HepG2 (cell line): ENCODE measurements at regions not wholly inside any gene's neighbourhood (a gene's known extent, or its start where the extent isn't known, plus 50 kb on each side); places are given as distances from the start of the nearest gene placed in this dataset.

ENCODE experiments used
- ATAC-seq: fragments of 200-7000 bp; cut with Tn5 transposase; 3 replicates; pipeline ENCODE4 v1.9.1; 2020; ENCODE audit warnings: mild to moderate bottlenecking, moderate library complexity
- BruUV-seq: library from RNA; stranded (reverse); fragments of 400-500 nt; replicated peaks from 2 replicates; lab custom pipeline; 2021; lab: Mats Ljungman, UMichigan
- CTCF ChIA-PET: fragments of 300-600 bp; formaldehyde crosslinking; extraction: SDS; loops from one replicate; lab custom pipeline; 2021; ENCODE audit warnings: low total read pairs, inconsistent platforms, low intra/inter-chr PET ratio; lab: Yijun Ruan, JAX
- POLR2A ChIA-PET: fragments of 350-600 bp; sonication (Branson Sonifier 250); formaldehyde crosslinking; loops from one replicate; lab custom pipeline; 2020; ENCODE audit warnings: antibody characterized with exemption, inconsistent platforms; lab: Yijun Ruan, JAX
- DNase-seq: peaks from one replicate; pipeline ENCODE4 v3.0.0-alpha.2; 2015; ENCODE audit warnings: low spot score
- FAIRE-seq: peaks from 3 replicates; lab custom pipeline; 2011; peaks lifted over from hg19 to GRCh38; lab: Jason Lieb, UNC
- H2AFZ ChIP-seq: one replicate; pipeline ENCODE4 v1.6.1; 2011; ENCODE audit warnings: low read length, inconsistent platforms
- H3K27ac ChIP-seq: fragments of 300-600 bp; 3 replicates; pipeline ENCODE4 v1.8.0; 2011; ENCODE audit warnings: mixed run types, mild to moderate bottlenecking, mixed read lengths, low read length, inconsistent platforms; ENCODE audit not compliant: insufficient read depth; ENCODE audit errors: extremely low read length
- H3K27me3 ChIP-seq, 2 experiments: fragments of 200-600 bp in 1 of 2; 2 replicates in 1 of 2; 3 replicates in 1 of 2; pipeline versions ENCODE4 v1.6.0 to v1.8.0; 2011; ENCODE audit warnings: low read length in 2 of 2, mild to moderate bottlenecking in 2 of 2, moderate library complexity in 2 of 2, inconsistent platforms in 1 of 2; ENCODE audit not compliant: insufficient read depth in 2 of 2, control insufficient read depth in 1 of 2
- H3K36me3 ChIP-seq, 2 experiments: fragments of 200-600 bp in 1 of 2; replicated peaks in 1 of 2; 2 replicates in 1 of 2; 3 replicates in 1 of 2; pipeline versions ENCODE4 v1.5.1 to v1.8.0; 2011; ENCODE audit warnings: low read length in 2 of 2, inconsistent platforms in 1 of 2; ENCODE audit not compliant: insufficient read depth in 2 of 2, control insufficient read depth in 1 of 2
- H3K4me1 ChIP-seq: 2 replicates; pipeline ENCODE4 v1.5.1; 2012; ENCODE audit warnings: low read length, inconsistent platforms; ENCODE audit not compliant: insufficient read depth
- H3K4me2 ChIP-seq: 2 replicates; pipeline ENCODE4 v1.6.0; 2011; ENCODE audit warnings: low read depth, low read length, inconsistent platforms
- H3K4me3 ChIP-seq, 3 experiments: fragments of 200-600 bp in 1 of 3; sonication (generic), shearing (Covaris generic) in 1 of 3; replicated peaks in 1 of 3; 2 replicates each; pipeline ENCODE4 v1.5.1; 2011 to 2016; ENCODE audit warnings: low read length in 3 of 3, inconsistent platforms in 2 of 3, low read depth in 2 of 3, mild to moderate bottlenecking in 2 of 3, control low read depth in 1 of 3, mixed read lengths in 1 of 3; ENCODE audit not compliant: insufficient read depth in 1 of 3
- H3K79me2 ChIP-seq: one replicate; pipeline ENCODE4 v1.6.1; 2011; ENCODE audit warnings: low read length, inconsistent platforms; ENCODE audit not compliant: insufficient read depth
- H3K9ac ChIP-seq: 2 replicates; pipeline ENCODE4 v1.6.0; 2011; ENCODE audit warnings: mild to moderate bottlenecking, low read depth, low read length, inconsistent platforms; ENCODE audit not compliant: insufficient read depth
- H3K9me3 ChIP-seq: 2 replicates; pipeline ENCODE4 v1.5.1; 2012; ENCODE audit warnings: mild to moderate bottlenecking, low read length
- H4K20me1 ChIP-seq: 2 replicates; pipeline ENCODE4 v1.6.0; 2011; ENCODE audit warnings: inconsistent platforms, mild to moderate bottlenecking, low read length, moderate library complexity; ENCODE audit not compliant: insufficient read depth
- ETV6 ChIP-seq: sonication (generic); formaldehyde crosslinking; conservative IDR thresholded peaks from 2 replicates; pipeline ENCODE4 v1.4.0; 2020; ENCODE audit warnings: missing genetic modification reagents
- GATAD2A ChIP-seq: IDR thresholded peaks from 2 replicates; pipeline ENCODE4 v1.6.1; 2016
- IKZF1 ChIP-seq: fragments of 450-650 bp; IDR thresholded peaks from 2 replicates; pipeline ENCODE4 v1.7.1; 2016
- KIAA2018 ChIP-seq: sonication (generic); formaldehyde crosslinking; IDR thresholded peaks from 2 replicates; pipeline ENCODE4 v1.5.0; 2020; ENCODE audit warnings: mild to moderate bottlenecking, missing genetic modification reagents, borderline replicate concordance
- SALL1 ChIP-seq: sonication (generic); formaldehyde crosslinking; IDR thresholded peaks from 2 replicates; pipeline ENCODE4 v1.8.0; 2022; ENCODE audit warnings: mild to moderate bottlenecking, missing genetic modification reagents
- SP2 ChIP-seq: sonication (generic); formaldehyde crosslinking; IDR thresholded peaks from 2 replicates; pipeline ENCODE4 v1.5.1; 2020; ENCODE audit warnings: mild to moderate bottlenecking, missing genetic modification reagents
- XRCC5 ChIP-seq: fragments of 200-400 bp; formaldehyde crosslinking; optimal IDR thresholded peaks from 2 replicates; pipeline ENCODE3; 2017; ENCODE audit warnings: mild to moderate bottlenecking, low read length
- ZBTB4 ChIP-seq: sonication (generic); formaldehyde crosslinking; IDR thresholded peaks from 2 replicates; pipeline ENCODE4 v1.4.0; 2020; ENCODE audit warnings: missing genetic modification reagents, mild to moderate bottlenecking, borderline replicate concordance
- ZC3H4 ChIP-seq: sonication (generic); formaldehyde crosslinking; IDR thresholded peaks from 2 replicates; pipeline ENCODE4 v1.4.0; 2020; ENCODE audit warnings: missing genetic modification reagents, borderline replicate concordance
- ZFAT ChIP-seq: sonication (generic); formaldehyde crosslinking; conservative IDR thresholded peaks from 2 replicates; pipeline ENCODE4 v1.8.1; 2023; ENCODE audit warnings: missing genetic modification reagents, inconsistent platforms
- ZFP1 ChIP-seq: IDR thresholded peaks from 2 replicates; pipeline ENCODE4 v1.6.1; 2016
- ZFP36L2 ChIP-seq: sonication (generic); formaldehyde crosslinking; IDR thresholded peaks from 2 replicates; pipeline ENCODE4 v1.4.0; 2020; ENCODE audit warnings: missing genetic modification reagents
- ZNF460 ChIP-seq: sonication (generic); formaldehyde crosslinking; IDR thresholded peaks from 2 replicates; pipeline ENCODE4 v1.5.1; 2020; ENCODE audit warnings: missing genetic modification reagents, mild to moderate bottlenecking, borderline replicate concordance
- whole genome bisulfite sequencing: methylation state at CpG from one replicate; pipeline ENCODE4 v1.1.6; 2017; ENCODE audit warnings: low lambda C conversion rate; 5-methylcytosine and 5-hydroxymethylcytosine counted together
- in situ Hi-C: cut with HindIII; loops from 2 replicates; pipeline ENCODE4 v1.10.0; 2017; ENCODE audit warnings: low pct_unique_long_range_greater_than_20kb; ENCODE audit not compliant: extremely low pct_ligation_motif_present
- intact Hi-C: fragments of 100-400 bp; cut with micrococcal nuclease; formaldehyde crosslinking; loops from one replicate; pipeline ENCODE4 v1.10.0; 2022; ENCODE audit not compliant: unreplicated experiment

GRCh38 chr3:118036215-118036614, 998.4 kb downstream of the IGSF11 start:
- WGBS, result 0% methylated on average over 1 of the region's 1 CpG
- no peak overlapping the region for H3K9ac ChIP-seq
- H3K79me2 ChIP-seq, result no peaks in the 10 kb centered on the region
- H2AFZ ChIP-seq, result no peak overlapping the region
- H3K4me3 ChIP-seq, result no peak overlapping the region
- H3K4me1 ChIP-seq, result no peaks in the 10 kb centered on the region
- no peak overlapping the region for H3K4me2 ChIP-seq
- no peak for DNase-seq
- in situ Hi-C loops, result no loop called here
- no peaks in the 10 kb centered on the region for H4K20me1 ChIP-seq
- CTCF ChIA-PET, result no interaction called here
- no peak for TF ChIP-seq ZFP36L2 (CRISPR knock-in tag)
- TF ChIP-seq ZNF460 (CRISPR knock-in tag), result no peak
- TF ChIP-seq KIAA2018 (CRISPR knock-in tag), result no peak
- TF ChIP-seq ZFP1 (CRISPR knock-in tag), result no peak
- no peak for TF ChIP-seq XRCC5
- no peak for TF ChIP-seq ZC3H4 (CRISPR knock-in tag)
- TF ChIP-seq SP2 (CRISPR knock-in tag), result no peak
- TF ChIP-seq ZBTB4 (CRISPR knock-in tag), result no peak
- no peak for TF ChIP-seq SALL1
- TF ChIP-seq ETV6 (CRISPR knock-in tag), result no peak
- TF ChIP-seq GATAD2A (CRISPR knock-in tag), result no peak
- TF ChIP-seq IKZF1, result no peak
- TF ChIP-seq ZFAT, result no peak
- TF ChIP-seq, all 625 proteins: peak for 0
- POLR2A ChIA-PET, result no interaction called here
- Histone ChIP-seq H3K9me3 (peaks cover 82% of the 10 kb centered on the region), H3K36me3 (no peaks in the 10 kb centered on the region), H3K27ac (no peak overlapping the region), H3K27me3 (no peaks in the 10 kb centered on the region)
- no TSS peak for BruUV-seq
- intact Hi-C loops, result no loop called here
- no peak for ATAC-seq
- no peak for FAIRE-seq
